GM12864 (cell line): ENCODE measurements at regions not wholly inside any gene's neighbourhood (a gene's known extent, or its start where the extent isn't known, plus 50 kb on each side); places are given as distances from the start of the nearest gene placed in this dataset.

Source experiments
- DNase-seq: peaks from one replicate; pipeline ENCODE4 v3.0.0-alpha.2; 2011; ENCODE audit warnings: low read depth
- H3K4me3 ChIP-seq: 2 replicates; pipeline ENCODE4 v1.5.1; 2011; ENCODE audit warnings: mild to moderate bottlenecking, low read depth, low read length, control low read depth
- TF ChIP-seq, protein P1 (sequence below): IDR thresholded peaks from 2 replicates; pipeline ENCODE4 v1.5.1; 2011; ENCODE audit warnings: low read depth, mild to moderate bottlenecking, moderate library complexity, low read length, control low read depth, inconsistent platforms; ENCODE audit errors: missing control alignments

- TF ChIP-seq, protein P1, sequence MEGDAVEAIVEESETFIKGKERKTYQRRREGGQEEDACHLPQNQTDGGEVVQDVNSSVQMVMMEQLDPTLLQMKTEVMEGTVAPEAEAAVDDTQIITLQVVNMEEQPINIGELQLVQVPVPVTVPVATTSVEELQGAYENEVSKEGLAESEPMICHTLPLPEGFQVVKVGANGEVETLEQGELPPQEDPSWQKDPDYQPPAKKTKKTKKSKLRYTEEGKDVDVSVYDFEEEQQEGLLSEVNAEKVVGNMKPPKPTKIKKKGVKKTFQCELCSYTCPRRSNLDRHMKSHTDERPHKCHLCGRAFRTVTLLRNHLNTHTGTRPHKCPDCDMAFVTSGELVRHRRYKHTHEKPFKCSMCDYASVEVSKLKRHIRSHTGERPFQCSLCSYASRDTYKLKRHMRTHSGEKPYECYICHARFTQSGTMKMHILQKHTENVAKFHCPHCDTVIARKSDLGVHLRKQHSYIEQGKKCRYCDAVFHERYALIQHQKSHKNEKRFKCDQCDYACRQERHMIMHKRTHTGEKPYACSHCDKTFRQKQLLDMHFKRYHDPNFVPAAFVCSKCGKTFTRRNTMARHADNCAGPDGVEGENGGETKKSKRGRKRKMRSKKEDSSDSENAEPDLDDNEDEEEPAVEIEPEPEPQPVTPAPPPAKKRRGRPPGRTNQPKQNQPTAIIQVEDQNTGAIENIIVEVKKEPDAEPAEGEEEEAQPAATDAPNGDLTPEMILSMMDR = no peak
- no peak for DNase-seq
- no peak overlapping the region for H3K4me3 ChIP-seq
Measured at GRCh38 chr7:130890176-130891020, 156.4 kb upstream of the KLF14 start.

- H3K4me3 ChIP-seq = no peak overlapping the region
- DNase-seq = no peak
- TF ChIP-seq, protein P1 = no peak
Measured at GRCh38 chr7:130891254-130892094, 157.5 kb upstream of the KLF14 start.

GRCh38 chr7:130893441-130893894 lies 159.5 kb upstream of the KLF14 start:
- no peak overlapping the region for H3K4me3 ChIP-seq
- TF ChIP-seq, protein P1 = no peak
- no peak for DNase-seq

DNA sequence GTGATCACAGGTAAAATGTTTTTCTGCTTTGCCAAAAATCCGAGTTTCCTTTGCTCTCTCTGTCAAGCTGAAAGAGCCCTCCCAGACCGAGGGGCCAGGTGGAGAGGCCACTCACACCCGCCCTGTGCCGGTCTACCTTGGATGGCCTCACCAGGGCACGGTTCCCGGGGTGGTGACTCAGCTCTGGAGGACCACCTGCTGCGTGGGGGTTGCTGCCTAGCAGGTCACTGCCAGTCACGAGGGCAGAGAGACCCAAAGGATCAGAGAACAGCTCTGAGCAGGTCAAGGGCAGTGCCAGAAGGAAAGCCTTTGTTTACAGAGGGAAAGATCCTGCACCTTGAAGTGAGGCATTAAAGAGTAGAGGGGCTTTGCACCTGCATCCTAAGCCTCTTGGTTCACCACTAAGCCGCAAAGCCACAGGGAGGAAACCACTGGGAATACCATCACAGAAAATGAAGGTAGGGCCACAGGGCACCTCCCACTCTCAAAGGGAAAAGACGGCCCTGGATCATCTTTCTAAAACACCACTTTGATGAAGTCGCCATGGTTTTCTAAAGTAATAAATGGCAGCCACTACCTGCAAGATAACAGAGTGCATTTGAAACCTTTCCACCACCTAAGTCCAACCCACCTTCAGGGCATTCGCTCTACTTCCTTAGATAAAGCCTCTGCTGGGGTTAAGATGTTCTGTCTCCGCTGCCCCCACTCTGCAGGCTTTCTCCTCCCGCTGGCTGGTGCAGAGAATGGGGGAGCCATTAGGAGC lies 160.3 kb upstream of the KLF14 start:
- DNase-seq = no peak
- TF ChIP-seq, protein P1 = no peak

GRCh38 chr7:130894909-130895750 lies 161.1 kb upstream of the KLF14 start:
- TF ChIP-seq, protein P1 = no peak
- H3K4me3 ChIP-seq = no peak overlapping the region

More for the DNA sequence above, 160.3 kb upstream of the KLF14 start:
- H3K4me3 ChIP-seq = no peak overlapping the region

More at GRCh38 chr7:130894909-130895750, 161.1 kb upstream of the KLF14 start:
- no peak for DNase-seq
